HG02885 (cell line): ENCODE measurements at regions not wholly inside any gene's neighbourhood (a gene's known extent, or its start where the extent isn't known, plus 50 kb on each side); places are given as distances from the start of the nearest gene placed in this dataset.

Experiments used
- ATAC-seq: cut with Tn5 transposase; IDR thresholded peaks from one replicate; pipeline ENCODE4 v1.9.1; 2021; ENCODE audit warnings: mild to moderate bottlenecking; ENCODE audit not compliant: unreplicated experiment, poor library complexity

GRCh38 chr6:44778513-44778912 lies 391.0 kb downstream of the CDC5L start:
- no peak for ATAC-seq
